GM23338 (cell line): ENCODE measurements at regions not wholly inside any gene's neighbourhood (a gene's known extent, or its start where the extent isn't known, plus 50 kb on each side); places are given as distances from the start of the nearest gene placed in this dataset.
"Not testable (repeated sequence)": the region's sequence is repeated elsewhere in the genome, so short reads cannot be mapped to it uniquely, and the experiment has no call there.

Experiments
- ATAC-seq: fragments of 200-7000 bp; cut with Tn5 transposase; 3 replicates; pipeline ENCODE4 v1.9.1; 2020
- DNase-seq: peaks from one replicate; pipeline ENCODE4 v3.0.0-alpha.2; 2015; ENCODE audit warnings: low spot score
- H2AFZ ChIP-seq: fragments of 200-600 bp; sonication (generic); 2 replicates; pipeline ENCODE4 v1.8.0; 2016; ENCODE audit warnings: antibody characterized with exemption, mild to moderate bottlenecking, moderate library complexity
- H3F3A ChIP-seq: fragments of 200-600 bp; sonication (generic); replicated peaks from 2 replicates; pipeline ENCODE4 v1.8.0; 2017; ENCODE audit warnings: antibody characterized with exemption, mixed run types, low read depth
- H3K27ac ChIP-seq: fragments of 200-600 bp; sonication (generic); 2 replicates; pipeline ENCODE4 v1.6.1; 2016; ENCODE audit warnings: low read depth
- H3K27me3 ChIP-seq: fragments of 200-600 bp; sonication (generic); 2 replicates; pipeline ENCODE4 v1.8.0; 2016; ENCODE audit warnings: mild to moderate bottlenecking, mixed run types, moderate library complexity; ENCODE audit not compliant: insufficient read depth
- H3K36me3 ChIP-seq: fragments of 200-600 bp; sonication (generic); 2 replicates; pipeline ENCODE4 v1.8.0; 2016; ENCODE audit warnings: mild to moderate bottlenecking; ENCODE audit not compliant: insufficient read depth
- H3K4me1 ChIP-seq: fragments of 200-600 bp; sonication (generic); 2 replicates; pipeline ENCODE4 v1.8.0; 2016; ENCODE audit warnings: mild to moderate bottlenecking, moderate library complexity; ENCODE audit not compliant: insufficient read depth
- H3K4me2 ChIP-seq: fragments of 200-600 bp; sonication (generic); 2 replicates; pipeline ENCODE4 v1.7.1; 2017; ENCODE audit warnings: mixed run types
- H3K4me3 ChIP-seq: fragments of 200-600 bp; sonication (generic); 2 replicates; pipeline ENCODE4 v1.6.1; 2016; ENCODE audit warnings: mixed run types
- H3K79me2 ChIP-seq: fragments of 200-600 bp; sonication (generic); replicated peaks from 2 replicates; pipeline ENCODE4 v1.8.0; 2017; ENCODE audit warnings: mild to moderate bottlenecking; ENCODE audit not compliant: insufficient read depth
- H3K9me2 ChIP-seq: fragments of 200-600 bp; sonication (generic); 2 replicates; pipeline ENCODE4 v1.8.0; 2017; ENCODE audit not compliant: insufficient read depth
- H4K20me1 ChIP-seq: fragments of 200-600 bp; sonication (generic); replicated peaks from 2 replicates; pipeline ENCODE4 v1.8.0; 2017; ENCODE audit warnings: mild to moderate bottlenecking; ENCODE audit not compliant: insufficient read depth
- H3K27ac Mint-ChIP-seq: 2 replicates; pipeline ENCODE4 v1.8.0; 2020; ENCODE audit warnings: inconsistent platforms, mild to moderate bottlenecking, moderate library complexity, mixed read lengths
- H3K27me3 Mint-ChIP-seq: 3 replicates; pipeline ENCODE4 v1.8.0; 2022; ENCODE audit warnings: low read depth, mild to moderate bottlenecking, moderate library complexity, mixed read lengths, inconsistent platforms; ENCODE audit not compliant: insufficient read depth, poor library complexity
- H3K36me3 Mint-ChIP-seq: 3 replicates; pipeline ENCODE4 v1.8.0; 2021; ENCODE audit warnings: low read depth, mild to moderate bottlenecking, inconsistent platforms, moderate library complexity, mixed read lengths
- H3K4me1 Mint-ChIP-seq: 3 replicates; pipeline ENCODE4 v1.8.0; 2020; ENCODE audit warnings: mild to moderate bottlenecking, inconsistent platforms, mixed read lengths
- H3K4me3 Mint-ChIP-seq: 3 replicates; pipeline ENCODE4 v1.8.0; 2021; ENCODE audit warnings: moderate library complexity, mild to moderate bottlenecking, inconsistent platforms, mixed read lengths
- H3K9me3 Mint-ChIP-seq: 3 replicates; pipeline ENCODE4 v1.8.0; 2020; ENCODE audit warnings: moderate library complexity, mild to moderate bottlenecking, inconsistent platforms, mixed read lengths
- EZH2 ChIP-seq: fragments of 200-600 bp; sonication (generic); IDR thresholded peaks from one replicate; pipeline ENCODE4 v1.8.0; 2017; ENCODE audit warnings: antibody characterized with exemption, mild to moderate bottlenecking, low read depth; ENCODE audit not compliant: unreplicated experiment
- JUNB ChIP-seq: IDR thresholded peaks from one replicate; pipeline ENCODE4 v1.6.1; 2016; ENCODE audit warnings: antibody characterized with exemption; ENCODE audit not compliant: unreplicated experiment
- NANOG ChIP-seq: IDR thresholded peaks from 2 replicates; pipeline ENCODE4 v1.6.1; 2016; ENCODE audit warnings: antibody characterized with exemption, borderline replicate concordance
- POLR2AphosphoS5 ChIP-seq: IDR thresholded peaks from 2 replicates; pipeline ENCODE4 v1.6.1; 2016; ENCODE audit warnings: antibody characterized with exemption, low read depth
- STAT1 ChIP-seq: IDR thresholded peaks from one replicate; pipeline ENCODE4 v1.6.1; 2016; ENCODE audit warnings: antibody characterized with exemption; ENCODE audit not compliant: unreplicated experiment
- ZNF331 ChIP-seq: fragments of 250-450 bp; sonication (Bioruptor Pico); IDR thresholded peaks from 2 replicates; pipeline ENCODE4 v1.5.0; 2020; ENCODE audit warnings: low read depth, mild to moderate bottlenecking, moderate library complexity
- TF ChIP-seq, protein P1 (sequence below): IDR thresholded peaks from 2 replicates; pipeline ENCODE4 v1.6.1; 2016; ENCODE audit warnings: antibody characterized with exemption
- TF ChIP-seq, protein P2 (sequence below): IDR thresholded peaks from one replicate; pipeline ENCODE4 v1.6.1; 2018; ENCODE audit warnings: antibody characterized with exemption; ENCODE audit not compliant: unreplicated experiment
- TF ChIP-seq, protein P3 (sequence below): fragments of 250-450 bp; sonication (Bioruptor Pico); IDR thresholded peaks from 2 replicates; pipeline ENCODE4 v1.5.0; 2020; ENCODE audit warnings: mild to moderate bottlenecking, moderate library complexity
- TF ChIP-seq, protein P4 (sequence below), 2 experiments: fragments of 200-600 bp in 1 of 2; sonication (generic) in 1 of 2; conservative IDR thresholded peaks; 2 replicates each; pipeline versions ENCODE4 v1.5.1 to v1.6.1; 2016 to 2017; ENCODE audit warnings: antibody characterized with exemption in 2 of 2, low read depth in 2 of 2, mild to moderate bottlenecking in 2 of 2, moderate library complexity in 1 of 2

DNA sequence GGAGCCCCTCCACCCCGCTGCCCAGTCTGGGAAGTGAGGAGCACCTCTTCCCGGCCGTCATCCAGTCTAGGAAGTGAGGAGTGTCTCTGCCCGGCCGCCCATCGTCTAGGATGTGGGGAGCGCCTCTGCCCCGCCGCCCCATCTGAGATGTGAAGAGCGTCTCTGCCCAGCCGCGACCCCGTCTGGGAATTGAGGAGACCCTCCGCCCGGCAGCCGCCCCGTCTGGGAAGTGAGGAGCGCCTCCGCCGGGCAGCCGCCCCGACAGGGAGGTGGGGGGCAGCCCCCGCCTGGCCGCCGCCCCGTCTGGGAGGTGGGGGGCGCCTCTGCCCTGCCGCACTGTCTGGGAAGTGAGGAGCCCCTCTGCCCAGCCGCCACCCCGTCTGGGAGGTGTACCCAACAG is 108.2 kb upstream of the DPT start:
- H3F3A ChIP-seq, H3K36me3 ChIP-seq, H3K4me3 ChIP-seq, ATAC-seq, H3K27me3 ChIP-seq, H3K27ac ChIP-seq, H3K4me3 Mint-ChIP-seq, H3K4me2 ChIP-seq, H3K79me2 ChIP-seq, DNase-seq, H3K36me3 Mint-ChIP-seq, H2AFZ ChIP-seq, H3K4me1 ChIP-seq, H4K20me1 ChIP-seq, H3K27me3 Mint-ChIP-seq, H3K27ac Mint-ChIP-seq: not testable (repeated sequence)
- H3K9me3 Mint-ChIP-seq = peaks cover 25% of the 10 kb centered on the region
- H3K9me2 ChIP-seq = peaks cover 12% of the 10 kb centered on the region; the same call in 1 of the 2 replicates
- H3K4me1 Mint-ChIP-seq = peaks cover 16% of the 10 kb centered on the region

DNA sequence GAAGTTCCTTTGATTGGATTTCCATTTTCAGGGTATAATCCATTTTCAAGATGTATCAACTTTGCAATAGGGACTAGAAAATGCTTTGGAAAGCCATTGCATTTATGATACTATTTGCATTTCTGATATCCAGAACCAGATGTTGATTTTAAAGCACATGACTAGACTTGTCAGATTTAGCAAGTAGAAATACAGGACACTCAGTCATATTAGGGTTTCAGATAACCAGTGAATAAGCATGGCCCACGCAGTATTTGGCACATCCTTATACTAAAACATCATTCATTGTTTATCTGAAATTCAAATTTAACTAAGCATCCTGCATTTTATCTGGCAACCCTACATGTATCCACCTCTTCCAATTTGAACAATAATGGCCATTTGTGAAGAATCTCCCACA is 113.3 kb upstream of the DPT start:
- Mint-ChIP-seq H3K27ac (no peak overlapping the region), H3K9me3 (peaks cover 13% of the 10 kb centered on the region), H3K27me3 (peaks cover 2% of the 10 kb centered on the region), H3K36me3 (0 out of 3 replicates have a peak, but pooled peaks cover 3% of the 10 kb centered on the region), H3K4me1 (peaks cover 11% of the 10 kb centered on the region), H3K4me3 (no peak overlapping the region)
- Histone ChIP-seq H3K36me3 (no peaks in the 10 kb centered on the region), H3K4me2 (no peak overlapping the region), H3K9me2 (no peaks in the 10 kb centered on the region), H3K79me2 (no peaks in the 10 kb centered on the region), H3K4me3 (no peak overlapping the region), H2AFZ (no peak overlapping the region), H3F3A (no peaks in the 10 kb centered on the region), H3K4me1 (peaks cover 8% of the 10 kb centered on the region; the same call in 1 of the 2 replicates), H3K27ac (no peak overlapping the region), H4K20me1 (no peaks in the 10 kb centered on the region), H3K27me3 (no peaks in the 10 kb centered on the region)
- DNase-seq = no peak
- no peak for ATAC-seq
- TF ChIP-seq, protein P1, sequence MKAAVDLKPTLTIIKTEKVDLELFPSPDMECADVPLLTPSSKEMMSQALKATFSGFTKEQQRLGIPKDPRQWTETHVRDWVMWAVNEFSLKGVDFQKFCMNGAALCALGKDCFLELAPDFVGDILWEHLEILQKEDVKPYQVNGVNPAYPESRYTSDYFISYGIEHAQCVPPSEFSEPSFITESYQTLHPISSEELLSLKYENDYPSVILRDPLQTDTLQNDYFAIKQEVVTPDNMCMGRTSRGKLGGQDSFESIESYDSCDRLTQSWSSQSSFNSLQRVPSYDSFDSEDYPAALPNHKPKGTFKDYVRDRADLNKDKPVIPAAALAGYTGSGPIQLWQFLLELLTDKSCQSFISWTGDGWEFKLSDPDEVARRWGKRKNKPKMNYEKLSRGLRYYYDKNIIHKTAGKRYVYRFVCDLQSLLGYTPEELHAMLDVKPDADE = no peak
- TF ChIP-seq JUNB = no peak
- TF ChIP-seq, protein P2, sequence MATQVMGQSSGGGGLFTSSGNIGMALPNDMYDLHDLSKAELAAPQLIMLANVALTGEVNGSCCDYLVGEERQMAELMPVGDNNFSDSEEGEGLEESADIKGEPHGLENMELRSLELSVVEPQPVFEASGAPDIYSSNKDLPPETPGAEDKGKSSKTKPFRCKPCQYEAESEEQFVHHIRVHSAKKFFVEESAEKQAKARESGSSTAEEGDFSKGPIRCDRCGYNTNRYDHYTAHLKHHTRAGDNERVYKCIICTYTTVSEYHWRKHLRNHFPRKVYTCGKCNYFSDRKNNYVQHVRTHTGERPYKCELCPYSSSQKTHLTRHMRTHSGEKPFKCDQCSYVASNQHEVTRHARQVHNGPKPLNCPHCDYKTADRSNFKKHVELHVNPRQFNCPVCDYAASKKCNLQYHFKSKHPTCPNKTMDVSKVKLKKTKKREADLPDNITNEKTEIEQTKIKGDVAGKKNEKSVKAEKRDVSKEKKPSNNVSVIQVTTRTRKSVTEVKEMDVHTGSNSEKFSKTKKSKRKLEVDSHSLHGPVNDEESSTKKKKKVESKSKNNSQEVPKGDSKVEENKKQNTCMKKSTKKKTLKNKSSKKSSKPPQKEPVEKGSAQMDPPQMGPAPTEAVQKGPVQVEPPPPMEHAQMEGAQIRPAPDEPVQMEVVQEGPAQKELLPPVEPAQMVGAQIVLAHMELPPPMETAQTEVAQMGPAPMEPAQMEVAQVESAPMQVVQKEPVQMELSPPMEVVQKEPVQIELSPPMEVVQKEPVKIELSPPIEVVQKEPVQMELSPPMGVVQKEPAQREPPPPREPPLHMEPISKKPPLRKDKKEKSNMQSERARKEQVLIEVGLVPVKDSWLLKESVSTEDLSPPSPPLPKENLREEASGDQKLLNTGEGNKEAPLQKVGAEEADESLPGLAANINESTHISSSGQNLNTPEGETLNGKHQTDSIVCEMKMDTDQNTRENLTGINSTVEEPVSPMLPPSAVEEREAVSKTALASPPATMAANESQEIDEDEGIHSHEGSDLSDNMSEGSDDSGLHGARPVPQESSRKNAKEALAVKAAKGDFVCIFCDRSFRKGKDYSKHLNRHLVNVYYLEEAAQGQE = no peak
- TF ChIP-seq POLR2AphosphoS5 = no peak
- TF ChIP-seq NANOG = no peak
- TF ChIP-seq STAT1 = no peak
- TF ChIP-seq, protein P3, sequence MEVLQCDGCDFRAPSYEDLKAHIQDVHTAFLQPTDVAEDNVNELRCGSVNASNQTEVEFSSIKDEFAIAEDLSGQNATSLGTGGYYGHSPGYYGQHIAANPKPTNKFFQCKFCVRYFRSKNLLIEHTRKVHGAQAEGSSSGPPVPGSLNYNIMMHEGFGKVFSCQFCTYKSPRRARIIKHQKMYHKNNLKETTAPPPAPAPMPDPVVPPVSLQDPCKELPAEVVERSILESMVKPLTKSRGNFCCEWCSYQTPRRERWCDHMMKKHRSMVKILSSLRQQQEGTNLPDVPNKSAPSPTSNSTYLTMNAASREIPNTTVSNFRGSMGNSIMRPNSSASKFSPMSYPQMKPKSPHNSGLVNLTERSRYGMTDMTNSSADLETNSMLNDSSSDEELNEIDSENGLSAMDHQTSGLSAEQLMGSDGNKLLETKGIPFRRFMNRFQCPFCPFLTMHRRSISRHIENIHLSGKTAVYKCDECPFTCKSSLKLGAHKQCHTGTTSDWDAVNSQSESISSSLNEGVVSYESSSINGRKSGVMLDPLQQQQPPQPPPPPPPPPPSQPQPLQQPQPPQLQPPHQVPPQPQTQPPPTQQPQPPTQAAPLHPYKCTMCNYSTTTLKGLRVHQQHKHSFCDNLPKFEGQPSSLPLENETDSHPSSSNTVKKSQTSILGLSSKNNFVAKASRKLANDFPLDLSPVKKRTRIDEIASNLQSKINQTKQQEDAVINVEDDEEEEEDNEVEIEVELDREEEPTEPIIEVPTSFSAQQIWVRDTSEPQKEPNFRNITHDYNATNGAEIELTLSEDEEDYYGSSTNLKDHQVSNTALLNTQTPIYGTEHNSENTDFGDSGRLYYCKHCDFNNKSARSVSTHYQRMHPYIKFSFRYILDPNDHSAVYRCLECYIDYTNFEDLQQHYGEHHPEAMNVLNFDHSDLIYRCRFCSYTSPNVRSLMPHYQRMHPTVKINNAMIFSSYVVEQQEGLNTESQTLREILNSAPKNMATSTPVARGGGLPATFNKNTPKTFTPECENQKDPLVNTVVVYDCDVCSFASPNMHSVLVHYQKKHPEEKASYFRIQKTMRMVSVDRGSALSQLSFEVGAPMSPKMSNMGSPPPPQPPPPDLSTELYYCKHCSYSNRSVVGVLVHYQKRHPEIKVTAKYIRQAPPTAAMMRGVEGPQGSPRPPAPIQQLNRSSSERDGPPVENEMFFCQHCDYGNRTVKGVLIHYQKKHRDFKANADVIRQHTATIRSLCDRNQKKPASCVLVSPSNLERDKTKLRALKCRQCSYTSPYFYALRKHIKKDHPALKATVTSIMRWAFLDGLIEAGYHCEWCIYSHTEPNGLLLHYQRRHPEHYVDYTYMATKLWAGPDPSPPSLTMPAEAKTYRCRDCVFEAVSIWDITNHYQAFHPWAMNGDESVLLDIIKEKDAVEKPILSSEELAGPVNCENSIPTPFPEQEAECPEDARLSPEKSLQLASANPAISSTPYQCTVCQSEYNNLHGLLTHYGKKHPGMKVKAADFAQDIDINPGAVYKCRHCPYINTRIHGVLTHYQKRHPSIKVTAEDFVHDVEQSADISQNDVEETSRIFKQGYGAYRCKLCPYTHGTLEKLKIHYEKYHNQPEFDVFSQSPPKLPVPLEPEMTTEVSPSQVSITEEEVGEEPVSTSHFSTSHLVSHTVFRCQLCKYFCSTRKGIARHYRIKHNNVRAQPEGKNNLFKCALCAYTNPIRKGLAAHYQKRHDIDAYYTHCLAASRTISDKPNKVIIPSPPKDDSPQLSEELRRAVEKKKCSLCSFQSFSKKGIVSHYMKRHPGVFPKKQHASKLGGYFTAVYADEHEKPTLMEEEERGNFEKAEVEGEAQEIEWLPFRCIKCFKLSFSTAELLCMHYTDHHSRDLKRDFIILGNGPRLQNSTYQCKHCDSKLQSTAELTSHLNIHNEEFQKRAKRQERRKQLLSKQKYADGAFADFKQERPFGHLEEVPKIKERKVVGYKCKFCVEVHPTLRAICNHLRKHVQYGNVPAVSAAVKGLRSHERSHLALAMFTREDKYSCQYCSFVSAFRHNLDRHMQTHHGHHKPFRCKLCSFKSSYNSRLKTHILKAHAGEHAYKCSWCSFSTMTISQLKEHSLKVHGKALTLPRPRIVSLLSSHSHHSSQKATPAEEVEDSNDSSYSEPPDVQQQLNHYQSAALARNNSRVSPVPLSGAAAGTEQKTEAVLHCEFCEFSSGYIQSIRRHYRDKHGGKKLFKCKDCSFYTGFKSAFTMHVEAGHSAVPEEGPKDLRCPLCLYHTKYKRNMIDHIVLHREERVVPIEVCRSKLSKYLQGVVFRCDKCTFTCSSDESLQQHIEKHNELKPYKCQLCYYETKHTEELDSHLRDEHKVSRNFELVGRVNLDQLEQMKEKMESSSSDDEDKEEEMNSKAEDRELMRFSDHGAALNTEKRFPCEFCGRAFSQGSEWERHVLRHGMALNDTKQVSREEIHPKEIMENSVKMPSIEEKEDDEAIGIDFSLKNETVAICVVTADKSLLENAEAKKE (CRISPR knock-in tag) = no peak
- no peak for TF ChIP-seq ZNF331 (CRISPR knock-in tag)
- no peak for TF ChIP-seq EZH2
- TF ChIP-seq, protein P4, sequence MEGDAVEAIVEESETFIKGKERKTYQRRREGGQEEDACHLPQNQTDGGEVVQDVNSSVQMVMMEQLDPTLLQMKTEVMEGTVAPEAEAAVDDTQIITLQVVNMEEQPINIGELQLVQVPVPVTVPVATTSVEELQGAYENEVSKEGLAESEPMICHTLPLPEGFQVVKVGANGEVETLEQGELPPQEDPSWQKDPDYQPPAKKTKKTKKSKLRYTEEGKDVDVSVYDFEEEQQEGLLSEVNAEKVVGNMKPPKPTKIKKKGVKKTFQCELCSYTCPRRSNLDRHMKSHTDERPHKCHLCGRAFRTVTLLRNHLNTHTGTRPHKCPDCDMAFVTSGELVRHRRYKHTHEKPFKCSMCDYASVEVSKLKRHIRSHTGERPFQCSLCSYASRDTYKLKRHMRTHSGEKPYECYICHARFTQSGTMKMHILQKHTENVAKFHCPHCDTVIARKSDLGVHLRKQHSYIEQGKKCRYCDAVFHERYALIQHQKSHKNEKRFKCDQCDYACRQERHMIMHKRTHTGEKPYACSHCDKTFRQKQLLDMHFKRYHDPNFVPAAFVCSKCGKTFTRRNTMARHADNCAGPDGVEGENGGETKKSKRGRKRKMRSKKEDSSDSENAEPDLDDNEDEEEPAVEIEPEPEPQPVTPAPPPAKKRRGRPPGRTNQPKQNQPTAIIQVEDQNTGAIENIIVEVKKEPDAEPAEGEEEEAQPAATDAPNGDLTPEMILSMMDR (conservative IDR thresholded peaks at IDR 0.05; ENCODE audit: low read depth in 2 of 2) = no peak
